Breast epithelium (tissue), 3 donors: ENCODE measurements at regions not wholly inside any gene's neighbourhood (a gene's known extent, or its start where the extent isn't known, plus 50 kb on each side); places are given as distances from the start of the nearest gene placed in this dataset.

Experiments
- CTCF ChIP-seq, 3 donors: fragments of 450-650 bp; IDR thresholded peaks; one replicate each; pipeline ENCODE4 v1.5.1; 2016 to 2017; ENCODE audit warnings: antibody characterized with exemption in 3 of 3, mild to moderate bottlenecking in 3 of 3, moderate library complexity in 3 of 3
- POLR2A ChIP-seq: fragments of 450-650 bp; IDR thresholded peaks from one replicate; pipeline ENCODE4 v1.6.1; 2016; ENCODE audit warnings: antibody characterized with exemption, mild to moderate bottlenecking, moderate library complexity
- POLR2AphosphoS5 ChIP-seq, 3 donors: sonication (generic); formaldehyde crosslinking; IDR thresholded peaks; one replicate each; pipeline ENCODE4 v1.6.1; 2017; ENCODE audit warnings: antibody characterized with exemption in 3 of 3

- TF ChIP-seq POLR2A, result no peak
- TF ChIP-seq CTCF (IDR thresholded peaks at IDR 0.05), result no peak
- TF ChIP-seq POLR2AphosphoS5 (IDR thresholded peaks at IDR 0.05), result no peak
Observed at GRCh38 chr11:128303383-128303782, 284.0 kb downstream of the ETS1 start.
